NCI-H146 (cell line): ENCODE measurements at regions not wholly inside any gene's neighbourhood (a gene's known extent, or its start where the extent isn't known, plus 50 kb on each side); places are given as distances from the start of the nearest gene placed in this dataset.

Source experiments
- DNase-seq: peaks from one replicate; lab custom pipeline; 2025; lab: John Stamatoyannopoulos, UW

DNA sequence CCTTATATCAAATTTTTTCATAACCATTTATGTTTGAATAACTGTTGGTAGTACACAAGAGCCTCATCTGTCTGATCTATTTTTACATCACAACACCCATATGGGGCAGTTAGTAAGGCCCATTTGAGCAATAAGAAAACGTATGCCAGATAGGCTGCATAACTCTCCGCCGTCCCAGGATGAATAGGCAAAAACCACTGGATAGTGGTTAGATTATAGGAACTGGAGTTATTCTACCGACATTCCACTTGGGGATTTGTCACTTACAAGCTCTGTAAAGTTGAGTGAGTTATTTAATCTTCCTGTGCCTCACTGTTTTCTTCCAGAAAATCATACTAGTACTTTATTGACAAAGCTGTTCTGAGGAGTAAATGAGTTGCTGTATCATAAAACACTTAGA is 881.9 kb downstream of the QKI start:
- DNase-seq = no peak

DNA sequence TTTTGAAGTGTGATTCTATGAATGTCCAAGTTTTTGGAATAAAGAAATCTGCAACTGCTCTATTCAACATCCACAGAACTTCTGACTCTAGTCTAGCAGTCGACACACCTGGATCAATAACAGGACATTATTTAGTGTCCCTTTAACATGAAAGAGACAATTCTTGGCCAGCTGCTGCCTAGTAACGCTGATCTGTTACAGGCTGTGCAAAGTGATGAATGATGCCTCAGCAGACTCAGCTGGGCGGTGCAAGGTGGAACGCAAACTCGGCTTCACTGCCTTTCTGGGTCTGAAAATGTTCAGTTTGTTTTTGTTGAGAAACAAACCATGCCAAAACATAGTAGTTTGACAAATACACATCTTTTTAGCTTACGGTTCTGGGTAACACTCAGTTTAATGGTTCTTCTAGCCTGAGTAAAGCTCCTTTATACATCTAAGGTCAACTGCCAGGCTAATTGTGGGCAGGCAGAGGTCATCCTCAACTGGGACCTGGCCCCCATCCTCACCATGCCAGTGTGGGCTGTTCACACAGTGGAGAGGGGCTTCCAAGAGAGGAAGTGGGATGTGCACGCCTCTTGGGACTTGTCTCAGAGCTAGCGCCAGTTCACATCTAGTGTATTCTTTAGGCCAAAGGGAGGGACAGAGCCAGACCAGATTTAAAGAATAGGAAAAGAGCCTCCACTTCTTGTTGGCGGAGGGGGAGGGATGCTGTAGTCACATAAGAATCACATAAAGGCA is 879.7 kb downstream of the QKI start:
- DNase-seq = no peak

DNA sequence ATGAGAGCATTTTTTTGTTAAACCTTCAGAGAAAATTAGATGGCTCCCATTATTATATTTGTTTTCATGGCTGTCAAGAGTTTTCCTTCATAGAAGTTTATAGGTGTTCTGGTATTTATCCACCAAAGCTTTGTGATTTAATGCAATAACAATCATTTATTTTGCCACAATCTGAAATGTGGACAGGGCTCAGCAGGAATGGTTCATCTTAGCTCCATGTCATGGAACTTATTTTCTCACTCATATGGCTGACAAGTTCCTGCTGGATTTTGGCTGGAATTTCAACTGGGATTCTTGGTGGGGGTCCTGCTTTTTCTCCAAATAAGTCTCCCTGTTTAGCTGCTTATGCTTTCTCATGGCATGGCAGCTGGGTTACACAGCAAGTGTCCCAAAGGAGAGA is 876.7 kb downstream of the QKI start:
- no peak for DNase-seq

DNA sequence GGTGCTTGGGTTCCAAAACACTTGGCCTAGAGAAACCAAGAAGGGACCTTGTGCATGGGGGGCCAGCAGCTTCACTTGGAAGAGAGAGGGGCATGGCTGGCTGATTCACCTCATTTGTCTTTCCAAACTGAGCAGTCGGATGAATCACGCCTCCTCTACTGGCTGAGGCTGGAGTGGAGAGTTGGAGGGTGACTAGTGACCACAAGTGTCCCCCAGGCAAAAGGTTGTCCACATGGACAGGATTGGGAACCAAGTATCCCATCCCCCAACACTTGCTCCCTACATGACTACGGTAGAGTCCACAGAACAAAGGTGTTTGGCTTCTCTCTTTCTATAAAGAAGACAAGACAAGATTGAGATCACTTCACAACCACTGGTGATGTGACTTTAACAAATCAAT is 875.6 kb downstream of the QKI start:
- DNase-seq = no peak

DNA sequence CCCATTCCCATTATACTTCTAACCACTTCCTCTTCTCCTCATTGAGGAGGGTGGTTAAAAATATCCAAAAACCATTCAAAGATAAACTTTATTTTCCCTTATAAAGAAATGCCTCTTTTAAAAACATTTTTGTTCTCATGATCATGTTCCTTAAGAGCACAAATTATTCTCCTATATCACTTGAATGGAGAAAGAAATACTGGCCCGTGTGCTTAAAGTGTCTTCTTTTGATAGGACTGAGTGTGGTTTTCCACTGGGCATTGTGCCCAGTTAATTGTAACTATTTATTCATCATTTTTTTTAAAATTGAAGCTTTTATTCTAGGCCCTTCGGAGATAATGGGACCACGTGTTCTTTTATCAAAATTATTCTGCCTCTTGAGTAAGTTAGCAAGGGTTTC is 871.5 kb downstream of the QKI start:
- DNase-seq = peak; percentile 11

DNA sequence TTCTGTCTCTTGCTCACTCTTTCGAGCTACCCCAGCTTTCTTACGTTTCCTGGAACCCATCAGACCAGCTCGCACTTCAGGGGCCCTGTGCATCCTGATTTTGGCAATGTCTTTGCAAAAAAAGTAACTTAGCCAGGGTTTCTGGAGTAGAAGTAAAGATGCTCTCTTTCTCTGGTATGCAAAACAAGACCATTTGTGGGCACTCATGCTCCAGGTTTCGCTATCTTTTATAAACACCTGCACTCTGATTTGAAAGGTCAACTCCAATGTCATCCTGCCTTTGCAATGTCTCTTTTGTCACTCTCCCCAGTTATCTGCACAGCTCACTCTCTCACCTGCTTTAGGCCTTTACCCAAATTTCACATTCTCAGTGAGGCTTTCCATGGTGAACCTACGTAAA is 869.1 kb downstream of the QKI start:
- DNase-seq = peak; percentile 22

DNA sequence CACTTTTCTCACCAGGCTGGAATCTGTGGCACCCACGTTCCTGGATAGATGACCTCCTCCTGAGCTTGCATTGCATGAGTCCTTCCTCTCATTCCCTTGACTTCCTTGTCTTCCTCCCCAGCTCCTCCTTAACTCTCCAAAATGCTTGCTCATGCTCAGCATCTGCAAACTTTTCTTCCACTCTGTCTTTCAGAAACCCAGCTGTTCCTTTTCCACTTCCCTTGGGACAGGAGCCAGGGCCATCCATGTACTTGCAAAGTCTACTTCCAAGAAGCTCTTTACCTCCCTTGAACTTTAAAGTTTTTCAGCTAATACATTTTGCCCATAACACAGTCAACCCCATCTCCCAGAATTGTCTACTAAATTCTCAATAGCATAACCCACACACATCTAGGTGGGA is 861.7 kb downstream of the QKI start:
- DNase-seq = no peak

DNA sequence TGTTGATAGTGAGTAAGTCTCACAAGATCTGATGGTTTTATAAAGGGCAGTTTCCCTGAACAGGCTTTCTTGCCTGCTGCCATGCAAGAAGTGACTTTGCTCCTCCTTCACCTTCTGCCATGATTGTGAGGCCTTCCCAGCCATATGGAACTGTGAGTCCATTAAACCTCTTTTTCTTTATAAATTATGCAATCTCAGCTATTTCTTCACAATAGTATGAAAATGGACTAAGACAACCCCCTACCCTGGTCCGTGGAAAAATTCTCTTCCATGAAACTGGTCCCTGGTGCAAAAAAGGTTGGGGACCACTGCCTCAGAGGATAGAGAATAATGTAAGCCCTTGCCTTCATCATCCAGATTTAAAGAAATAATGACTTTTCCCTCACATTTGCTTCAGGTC is 861.3 kb downstream of the QKI start:
- no peak for DNase-seq

DNA sequence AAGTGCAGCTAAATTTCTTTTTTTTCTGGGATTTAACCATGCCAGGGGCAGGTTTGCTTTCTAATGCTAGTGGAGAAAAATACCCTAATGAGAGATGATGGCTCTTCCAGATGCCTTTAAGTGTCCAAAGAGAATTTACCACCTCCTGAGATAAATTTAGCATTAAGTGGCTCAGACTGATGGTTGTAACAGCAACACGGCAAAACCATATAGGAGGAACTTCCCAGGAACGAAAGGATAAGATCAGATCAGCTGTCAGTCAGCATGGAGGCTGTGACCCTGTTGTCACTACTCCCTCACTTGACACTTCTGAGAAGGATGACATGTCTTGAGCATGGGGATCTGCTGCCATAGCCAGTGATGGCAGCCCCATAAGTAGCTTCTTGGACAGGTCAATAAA is 860.0 kb downstream of the QKI start:
- DNase-seq = no peak

DNA sequence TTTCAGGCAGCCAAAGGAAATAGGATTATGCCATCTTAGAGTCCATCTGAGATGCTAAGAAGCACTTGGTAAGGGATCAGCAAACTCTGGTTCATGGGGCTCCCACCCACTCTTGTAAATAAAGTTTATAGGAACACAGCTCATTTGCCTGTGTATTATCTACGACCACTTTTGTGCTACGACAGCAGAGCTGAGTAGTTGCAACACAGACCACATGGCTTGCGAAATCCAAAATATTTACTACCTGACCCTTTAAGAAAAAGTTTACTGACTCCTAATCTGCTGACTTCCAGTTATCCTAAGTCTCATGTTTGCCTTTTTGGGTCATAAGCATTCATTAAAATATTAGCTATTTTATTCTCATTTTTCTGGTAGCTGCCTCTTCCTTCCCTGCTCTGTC is 859.0 kb downstream of the QKI start:
- DNase-seq = no peak

DNA sequence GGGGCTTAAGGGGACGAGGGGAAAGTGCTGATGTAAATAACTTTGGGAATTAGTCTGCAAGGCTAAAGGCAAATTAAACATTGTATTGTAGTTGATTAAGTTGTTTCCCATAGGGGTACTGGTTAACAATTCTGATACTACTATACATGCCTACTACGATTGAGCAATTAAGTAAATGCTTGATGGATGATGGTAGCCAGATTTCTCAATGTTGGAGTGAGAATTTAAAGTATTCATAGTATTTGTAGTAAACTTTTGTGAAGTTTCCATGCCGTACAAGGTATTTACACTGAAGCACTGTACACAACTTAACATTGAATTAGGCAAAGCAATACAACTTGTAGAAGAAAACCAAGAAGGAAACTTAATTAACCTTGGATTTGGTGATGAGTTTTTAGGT is 852.3 kb downstream of the QKI start:
- no peak for DNase-seq

DNA sequence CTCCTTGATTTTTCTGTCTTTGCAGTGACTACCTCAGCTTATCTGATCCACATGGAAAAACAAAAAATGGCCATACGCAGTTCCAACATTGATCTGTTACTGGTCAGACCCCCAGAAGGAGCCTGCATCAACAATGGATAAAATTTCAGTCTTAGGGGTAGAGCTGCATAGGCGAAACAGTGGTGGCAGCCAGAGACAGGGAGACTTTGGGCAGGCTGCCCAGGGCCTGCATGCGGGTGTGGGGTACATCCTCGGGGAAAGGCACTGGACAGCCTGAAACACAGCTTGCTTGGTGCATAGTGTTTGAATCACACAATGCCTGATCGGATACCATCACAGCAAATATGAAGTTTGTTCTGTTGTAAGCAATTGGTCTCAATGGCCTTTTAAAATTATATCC is 847.8 kb downstream of the QKI start:
- DNase-seq = no peak

DNA sequence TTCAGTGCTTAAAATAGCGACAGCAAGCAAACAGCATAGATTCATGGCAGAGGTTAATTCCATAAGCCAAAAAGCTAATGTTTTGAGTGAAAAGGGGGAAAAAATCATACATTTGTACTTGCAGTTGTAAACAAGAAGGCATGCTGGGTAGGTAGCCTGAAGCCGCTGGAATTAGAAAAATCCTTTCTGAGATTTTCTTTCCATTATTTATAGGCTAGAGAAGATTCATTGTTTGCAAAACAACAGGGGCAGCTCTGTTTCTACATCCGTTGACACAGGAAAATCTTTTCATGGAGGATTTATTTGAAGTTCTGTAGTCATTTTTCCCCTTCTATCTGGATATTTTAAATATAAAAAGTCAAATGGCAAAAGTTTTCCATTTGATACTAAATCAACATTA is 843.9 kb downstream of the QKI start:
- DNase-seq = no peak

DNA sequence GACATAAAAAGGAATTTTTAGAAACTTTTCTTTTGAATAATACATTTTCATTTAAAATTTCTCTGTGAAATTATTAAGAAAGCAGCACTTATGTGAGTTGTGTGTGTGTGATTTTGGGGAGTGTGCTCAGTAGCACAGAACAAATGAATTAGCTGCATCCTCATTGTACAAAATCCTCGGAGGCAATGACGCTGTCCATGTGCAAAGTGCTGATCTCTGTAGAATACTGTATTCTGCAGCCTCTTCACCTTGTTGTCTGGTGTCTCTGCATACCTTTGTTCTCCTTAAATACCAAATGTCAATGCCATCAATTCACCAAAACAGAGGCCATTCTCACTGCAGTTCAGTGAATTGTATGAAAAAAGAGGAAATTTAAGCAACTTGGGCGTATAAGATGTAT is 838.4 kb downstream of the QKI start:
- no peak for DNase-seq

DNA sequence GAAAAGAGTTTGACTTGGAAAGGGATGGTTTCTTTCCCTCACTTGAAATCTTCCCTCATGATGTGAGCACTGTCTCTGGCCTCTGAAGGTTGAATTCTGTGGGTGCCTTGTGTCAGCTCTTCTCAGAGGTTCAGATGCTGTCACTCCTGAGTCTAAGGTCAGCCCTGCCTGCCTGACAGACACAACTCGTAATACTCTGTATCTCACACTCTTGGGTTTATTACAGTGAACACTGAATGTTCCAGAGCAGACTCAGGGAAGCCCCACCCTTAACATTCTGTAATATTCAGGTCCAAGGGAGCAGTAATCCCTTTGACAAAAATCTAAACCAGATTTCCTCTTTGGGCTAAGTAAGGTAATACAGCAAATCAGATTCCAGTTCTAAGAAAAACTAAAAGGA is 837.8 kb downstream of the QKI start:
- DNase-seq = no peak

DNA sequence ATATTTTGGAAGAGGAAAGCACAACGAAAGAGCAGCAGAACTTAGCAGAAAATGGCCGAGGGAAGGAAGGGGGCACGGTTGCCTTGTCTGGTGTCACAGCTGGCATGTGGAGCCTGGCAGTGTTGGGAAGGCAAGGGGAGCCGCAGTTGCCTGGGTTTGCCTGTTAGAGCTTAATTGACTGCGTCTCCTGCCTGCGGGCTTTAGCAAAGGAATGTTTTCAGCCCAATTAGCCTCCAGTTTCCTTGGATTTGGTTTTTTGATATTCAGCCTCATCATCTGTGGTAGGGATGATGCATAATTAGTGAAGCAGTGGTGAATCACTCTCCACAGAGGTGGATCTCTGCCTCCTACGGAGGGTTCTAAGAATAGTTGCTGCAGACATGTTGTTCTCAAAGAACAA is 832.6 kb downstream of the QKI start:
- no peak for DNase-seq

DNA sequence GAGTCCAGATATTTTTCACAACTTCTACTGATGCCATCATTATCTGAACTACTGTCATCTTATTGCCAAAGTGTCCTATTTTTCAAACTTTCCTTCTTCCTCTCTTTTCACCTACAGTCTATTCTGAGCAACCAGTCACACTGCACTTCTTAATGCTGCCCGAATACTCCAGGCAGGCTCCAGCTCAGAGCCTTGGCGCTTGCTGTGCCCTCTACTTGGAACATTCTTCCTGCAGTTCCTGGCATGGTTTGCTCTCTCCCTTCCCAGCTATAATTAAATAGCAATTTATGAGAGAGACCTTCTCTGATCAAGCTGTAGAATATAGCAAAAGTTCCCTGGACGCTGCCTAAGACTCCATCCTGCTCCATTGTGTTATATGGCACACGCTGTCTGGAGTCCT is 831.6 kb downstream of the QKI start:
- DNase-seq = no peak

DNA sequence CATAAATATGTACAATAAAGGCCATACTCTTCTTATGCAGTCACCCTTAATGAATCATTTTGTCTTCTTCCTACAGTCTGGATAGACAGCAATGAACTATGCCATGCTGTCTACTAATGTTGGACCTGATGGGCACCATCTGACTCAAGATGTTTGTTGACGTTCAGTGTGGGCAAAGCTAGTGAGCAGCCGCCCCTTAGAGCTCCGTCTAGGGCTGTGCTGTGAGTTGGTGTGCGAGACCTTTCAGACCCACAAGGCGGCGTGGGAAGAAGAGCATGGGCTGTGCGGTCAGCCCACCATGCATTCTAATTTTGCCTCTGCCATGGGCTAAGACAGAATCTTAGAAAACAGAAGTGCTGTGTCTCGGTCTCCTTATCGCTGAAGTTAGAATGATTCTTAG is 829.4 kb downstream of the QKI start:
- no peak for DNase-seq

DNA sequence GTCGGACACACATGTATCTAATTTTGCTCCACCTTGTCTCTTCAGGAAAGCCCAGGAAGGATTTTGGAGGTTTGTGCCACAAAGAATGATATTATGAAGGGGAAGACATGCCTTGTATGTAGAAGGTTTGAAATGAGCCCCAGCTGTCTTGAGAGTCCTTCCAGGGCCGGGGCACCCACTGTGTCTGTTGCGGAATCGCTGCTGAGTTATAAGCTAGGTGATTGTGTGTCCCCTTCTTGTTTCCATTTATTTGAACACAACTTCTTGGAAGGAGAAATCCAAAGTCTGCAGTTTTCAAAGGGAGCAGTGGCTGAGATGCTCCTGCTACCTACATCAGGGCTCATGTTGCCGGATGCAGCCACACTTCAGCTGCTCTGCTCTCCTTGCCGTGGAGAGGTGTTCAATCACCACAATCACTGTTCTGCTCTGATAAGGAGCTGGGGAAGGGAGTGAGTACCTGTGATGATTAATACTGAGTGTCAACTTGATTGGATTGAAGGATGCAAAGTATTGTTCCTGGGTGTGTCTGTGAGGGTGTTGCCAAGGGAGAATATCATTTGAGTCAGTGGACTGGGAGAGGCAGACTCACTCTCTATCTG is 828.6 kb downstream of the QKI start:
- DNase-seq = no peak

DNA sequence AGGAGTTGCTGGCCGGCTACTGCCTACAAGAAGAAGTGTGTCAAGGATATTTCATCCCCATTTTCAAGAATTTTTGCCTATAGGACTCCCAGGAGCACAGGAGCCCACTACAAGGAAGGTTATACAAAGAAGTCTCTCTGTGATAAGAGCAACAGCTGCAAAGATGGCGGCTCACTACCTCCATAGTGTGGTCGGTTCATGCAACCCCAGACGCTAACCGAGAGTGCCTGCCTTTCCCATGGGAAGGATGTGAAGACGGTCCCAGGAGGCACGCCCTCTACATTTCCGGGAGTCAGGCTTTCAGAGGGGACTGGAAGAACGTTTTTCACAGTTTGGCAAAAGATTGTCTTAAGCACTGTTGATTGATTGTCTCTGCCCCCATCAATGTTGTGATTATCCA is 816.3 kb downstream of the QKI start:
- DNase-seq = no peak

DNA sequence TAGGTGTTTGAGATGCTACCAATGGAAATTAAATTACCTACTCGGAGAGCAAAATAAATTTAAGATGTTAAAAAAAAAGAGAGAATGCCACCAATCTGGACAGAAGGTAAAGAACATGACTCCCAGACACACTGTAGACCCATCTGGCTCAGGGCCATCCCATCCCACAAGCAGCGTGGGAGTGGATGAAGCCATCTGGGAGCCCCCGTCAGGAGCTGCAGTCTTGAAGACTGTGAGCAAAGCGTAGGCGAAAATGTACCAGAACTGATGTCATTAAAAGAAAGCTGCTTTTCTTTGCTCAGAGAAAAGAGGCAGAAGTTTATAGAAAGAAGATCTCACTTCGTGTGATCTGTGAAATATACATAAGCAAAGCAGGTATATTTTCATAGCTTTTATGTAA is 815.7 kb downstream of the QKI start:
- DNase-seq = no peak

DNA sequence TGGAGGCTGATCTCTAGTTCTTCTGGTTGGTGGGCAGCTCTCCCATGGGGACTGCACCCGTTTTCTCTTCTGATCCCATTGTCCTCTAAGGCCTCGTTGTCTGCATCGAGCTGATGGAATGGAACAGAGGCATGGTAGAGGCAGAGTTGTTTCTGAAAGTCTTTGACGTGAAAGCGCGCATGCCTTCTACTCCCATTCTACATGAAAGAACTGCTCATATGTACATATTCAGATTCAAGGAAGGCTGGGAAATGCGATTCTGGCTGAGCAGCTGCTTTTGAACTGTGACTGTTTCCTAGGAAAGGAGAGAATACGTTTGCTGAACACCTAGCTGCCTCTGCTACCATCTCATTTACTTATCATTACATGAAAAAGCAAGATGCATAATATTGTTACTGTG is 815.2 kb downstream of the QKI start:
- no peak for DNase-seq

DNA sequence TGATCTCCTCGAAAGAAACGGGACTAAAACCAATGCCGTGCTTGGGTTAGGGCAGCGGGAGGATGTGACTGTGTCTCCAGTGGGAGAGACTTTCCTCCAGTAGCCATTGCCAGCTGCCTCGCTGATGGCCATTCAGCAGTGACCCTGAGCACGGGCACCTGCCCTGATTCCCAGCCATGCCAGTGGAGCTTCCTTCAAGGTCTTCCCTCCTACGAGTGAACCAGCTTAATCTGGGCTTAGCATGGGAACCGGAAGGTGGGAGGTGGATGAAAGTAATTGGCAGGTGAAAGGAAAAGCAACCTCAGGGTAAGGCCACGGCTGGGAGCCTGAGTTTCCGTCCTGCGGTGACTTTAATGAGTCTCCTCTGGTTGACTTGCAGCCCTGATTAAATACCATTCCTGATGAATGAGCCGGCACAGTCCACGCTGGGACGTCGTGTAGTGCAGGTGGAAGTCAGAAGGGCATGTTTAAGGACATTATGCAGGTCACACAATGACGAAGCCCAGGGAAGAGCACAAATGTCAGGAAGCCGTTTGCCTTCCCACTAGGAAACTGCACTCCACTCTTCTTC is 813.5 kb downstream of the QKI start:
- DNase-seq = peak; percentile 48

DNA sequence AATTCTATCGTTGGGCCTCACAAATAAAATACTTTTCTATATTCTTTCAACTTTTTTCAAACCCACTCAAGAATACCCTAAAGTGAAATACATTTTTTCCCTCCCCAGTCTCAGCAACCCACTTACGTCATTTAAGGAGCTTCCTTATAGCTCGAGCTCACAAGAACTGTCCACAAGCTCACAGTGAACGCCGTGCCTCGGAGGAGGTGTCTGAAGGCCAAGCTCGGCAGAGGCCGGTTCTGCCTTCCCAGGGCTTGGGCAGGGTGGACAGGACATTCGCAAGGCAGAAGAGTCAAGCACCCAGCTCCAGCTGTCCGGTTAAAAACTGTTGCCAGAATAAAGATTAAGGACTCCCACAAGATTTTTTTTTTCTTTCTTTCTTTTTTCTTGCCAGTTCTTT is 802.3 kb downstream of the QKI start:
- DNase-seq = peak; percentile 35
